ENCODE measurements at regions not wholly inside any gene's neighbourhood (a gene's known extent, or its start where the extent isn't known, plus 50 kb on each side); places are given as distances from the start of the nearest gene placed in this dataset.
"Not testable (repeated sequence)": the region's sequence is repeated elsewhere in the genome, so short reads cannot be mapped to it uniquely, and the experiment has no call there.

- no peak for DNase-seq
Measured at GRCh38 chr1:234956821-234957329, 171.8 kb downstream of the TOMM20 start.

GRCh38 chr1:234955107-234955731, 173.4 kb downstream of the TOMM20 start:
- DNase-seq: no peak

- no peak for DNase-seq
Measured at GRCh38 chr1:234954613-234955012, 174.0 kb downstream of the TOMM20 start.

DNA sequence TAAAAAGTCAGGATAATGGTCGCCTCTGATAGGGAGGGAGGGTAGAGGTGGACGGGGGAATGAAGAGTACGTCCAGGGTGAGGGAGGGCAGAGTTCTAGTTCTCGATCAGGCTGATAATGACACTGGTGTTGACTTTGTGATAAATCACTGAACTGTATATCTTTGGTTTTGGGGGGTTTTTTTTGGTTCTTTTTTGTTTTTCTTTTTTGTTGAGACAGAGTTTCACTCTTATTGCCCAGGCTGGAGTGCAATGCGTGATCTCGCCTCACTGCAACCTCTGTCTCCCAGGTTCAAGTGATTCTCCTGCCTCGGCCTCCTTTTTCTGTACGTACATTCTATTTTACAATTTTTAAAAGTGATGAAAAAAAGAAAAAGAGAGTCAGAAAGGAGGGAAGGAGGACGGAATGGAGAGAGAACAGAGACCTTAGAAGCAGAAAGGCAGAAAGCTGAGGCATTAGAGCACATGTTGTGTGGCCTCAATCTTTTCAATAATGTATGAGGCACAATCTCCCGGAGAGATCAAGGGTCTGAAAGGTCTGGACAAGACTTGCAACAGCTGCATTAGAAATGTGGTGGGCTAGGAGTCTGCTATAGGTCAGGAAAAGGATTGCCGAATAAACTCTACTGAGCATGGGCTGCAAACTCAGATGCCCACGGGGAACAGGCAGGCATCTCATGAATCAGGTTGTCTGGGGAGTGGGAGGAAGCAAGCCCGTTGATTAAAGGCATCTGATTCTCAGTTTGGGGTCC, 174.8 kb downstream of the TOMM20 start:
- DNase-seq: no peak

- DNase-seq: no peak
Measured at GRCh38 chr1:234950598-234950997, 178.0 kb downstream of the TOMM20 start.

- not testable (repeated sequence) for DNase-seq
Measured at GRCh38 chr1:234949528-234949927, 179.1 kb downstream of the TOMM20 start.

DNA sequence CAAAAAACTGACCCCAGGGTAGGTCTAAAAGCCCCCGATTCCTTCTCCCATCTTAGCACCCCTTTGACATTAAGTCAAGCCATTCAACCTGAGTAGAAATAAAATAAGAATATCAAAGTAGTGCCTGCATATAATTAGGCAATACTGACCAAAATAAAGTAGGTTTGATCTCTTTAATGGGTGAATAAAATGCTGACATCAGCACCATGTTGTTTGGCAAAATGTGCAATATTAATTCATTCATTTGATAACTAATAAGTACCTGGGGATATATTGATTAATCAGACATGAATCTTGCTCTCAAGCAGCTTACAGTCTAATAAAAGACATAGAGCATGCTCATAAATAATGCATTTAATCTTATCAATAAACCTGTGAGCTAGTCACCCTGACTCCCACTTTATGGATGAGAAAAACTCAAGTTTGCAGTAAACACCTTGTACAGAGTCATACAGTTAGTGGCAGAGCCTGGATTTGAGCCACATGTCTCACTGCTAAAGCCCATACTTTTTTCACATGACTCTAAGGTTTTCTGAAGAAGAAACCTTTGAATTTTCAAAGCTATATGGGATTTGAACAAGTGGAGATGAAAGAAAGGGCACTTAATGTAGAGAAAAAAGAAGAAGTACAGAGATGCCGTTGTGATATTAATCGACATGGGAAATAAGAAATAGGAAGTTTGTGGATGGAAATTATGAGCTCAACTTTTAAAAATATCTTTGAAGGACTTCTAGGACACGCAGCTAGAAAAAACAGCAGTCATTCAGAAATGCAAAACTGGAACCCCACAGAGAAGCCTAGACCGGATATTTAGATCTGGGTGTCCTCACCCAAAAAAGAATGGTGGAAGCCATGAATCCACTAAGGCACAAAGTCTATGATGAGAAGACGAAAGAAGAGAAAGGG, 183.9 kb downstream of the TOMM20 start:
- DNase-seq: no peak

GRCh38 chr1:234943836-234944402, 184.7 kb downstream of the TOMM20 start:
- DNase-seq: no peak

GRCh38 chr1:234942879-234943506, 185.6 kb downstream of the TOMM20 start:
- no peak for DNase-seq

DNA sequence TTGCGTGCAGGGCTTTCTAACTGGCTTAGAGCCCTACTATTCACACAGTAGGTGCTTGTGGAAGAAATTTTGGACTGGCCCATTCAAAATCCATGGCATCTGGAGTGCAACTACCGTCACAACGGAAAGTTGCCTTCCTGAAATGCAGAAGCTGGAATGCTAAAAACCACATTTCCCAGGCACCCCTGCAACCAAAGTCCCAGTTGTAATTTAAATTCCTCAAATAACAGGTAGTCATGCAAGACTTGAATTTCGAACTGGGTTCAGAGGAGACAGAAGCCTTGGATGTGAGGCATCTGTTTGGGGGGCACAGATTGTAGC, 186.7 kb downstream of the TOMM20 start:
- no peak for DNase-seq

DNA sequence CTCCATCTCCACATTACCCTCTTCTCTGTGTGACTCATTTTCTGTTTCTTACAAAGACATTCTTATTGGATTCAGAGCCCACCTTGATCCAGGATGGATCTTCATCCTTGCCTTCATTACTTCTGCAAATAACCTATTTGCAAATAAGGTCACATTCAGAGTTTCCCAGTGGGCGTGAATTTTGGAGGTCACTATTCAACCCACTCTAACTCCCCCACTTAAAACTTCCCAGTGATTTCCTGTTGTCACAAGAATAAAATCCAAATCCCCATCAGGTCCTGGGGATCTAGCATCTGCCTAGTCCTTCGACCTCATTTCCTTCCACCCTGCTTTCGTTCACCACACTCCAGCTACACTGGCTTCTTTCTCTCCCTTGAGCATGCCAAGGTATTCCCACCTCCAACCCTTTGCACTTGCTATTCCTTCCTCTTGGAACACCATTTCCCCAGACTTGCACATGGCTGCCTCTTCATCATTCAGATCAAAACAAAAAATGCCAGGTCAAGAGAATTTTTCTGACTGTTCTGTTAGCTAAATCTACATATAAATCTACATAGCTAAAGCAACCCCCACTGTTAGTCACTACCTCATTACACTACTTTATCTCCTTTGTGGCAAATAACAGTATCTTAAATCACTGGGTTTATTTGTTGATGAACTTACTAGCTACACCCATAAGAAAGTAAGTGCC, 187.2 kb downstream of the TOMM20 start:
- no peak for DNase-seq

DNA sequence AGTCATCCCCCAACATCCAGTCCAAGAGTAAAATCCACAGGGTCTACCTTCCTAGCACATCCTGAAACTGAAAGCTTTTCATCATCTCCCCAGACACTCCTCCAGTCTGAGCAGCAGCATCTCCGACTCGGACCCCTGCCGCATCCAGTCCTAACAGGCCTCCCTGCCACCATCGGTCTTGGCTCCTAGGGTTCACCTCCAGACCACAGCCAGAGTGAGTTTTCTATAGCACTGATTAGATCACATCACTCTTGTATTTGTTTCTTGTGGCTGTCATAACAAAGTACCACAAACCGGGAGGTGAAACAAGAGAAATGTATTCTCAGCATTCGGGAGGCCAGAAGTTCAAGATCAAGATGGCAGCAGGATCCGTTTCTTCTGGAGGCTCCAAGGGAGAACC, 187.8 kb downstream of the TOMM20 start:
- DNase-seq: no peak

- no peak for DNase-seq
Measured at GRCh38 chr1:234938924-234939323, 189.7 kb downstream of the TOMM20 start.

DNA sequence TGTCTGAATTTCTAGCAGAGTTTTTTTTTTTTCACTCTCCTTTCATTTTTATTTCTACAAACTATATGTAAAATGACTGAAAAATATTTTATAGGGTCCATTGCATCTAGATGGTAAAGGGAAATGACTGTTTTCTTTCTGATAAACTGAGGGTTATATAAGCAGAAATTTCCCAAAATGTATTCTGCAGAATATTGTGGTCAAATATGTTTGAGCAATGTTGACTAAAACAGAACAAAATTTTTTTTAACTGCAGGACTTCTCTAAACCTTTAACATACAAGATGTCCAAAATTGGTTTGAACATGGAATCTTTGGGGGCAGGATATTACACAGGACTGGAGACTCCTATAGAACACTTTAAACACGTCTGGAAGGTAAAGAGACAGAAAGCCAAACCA, 190.5 kb downstream of the TOMM20 start:
- DNase-seq: no peak

DNA sequence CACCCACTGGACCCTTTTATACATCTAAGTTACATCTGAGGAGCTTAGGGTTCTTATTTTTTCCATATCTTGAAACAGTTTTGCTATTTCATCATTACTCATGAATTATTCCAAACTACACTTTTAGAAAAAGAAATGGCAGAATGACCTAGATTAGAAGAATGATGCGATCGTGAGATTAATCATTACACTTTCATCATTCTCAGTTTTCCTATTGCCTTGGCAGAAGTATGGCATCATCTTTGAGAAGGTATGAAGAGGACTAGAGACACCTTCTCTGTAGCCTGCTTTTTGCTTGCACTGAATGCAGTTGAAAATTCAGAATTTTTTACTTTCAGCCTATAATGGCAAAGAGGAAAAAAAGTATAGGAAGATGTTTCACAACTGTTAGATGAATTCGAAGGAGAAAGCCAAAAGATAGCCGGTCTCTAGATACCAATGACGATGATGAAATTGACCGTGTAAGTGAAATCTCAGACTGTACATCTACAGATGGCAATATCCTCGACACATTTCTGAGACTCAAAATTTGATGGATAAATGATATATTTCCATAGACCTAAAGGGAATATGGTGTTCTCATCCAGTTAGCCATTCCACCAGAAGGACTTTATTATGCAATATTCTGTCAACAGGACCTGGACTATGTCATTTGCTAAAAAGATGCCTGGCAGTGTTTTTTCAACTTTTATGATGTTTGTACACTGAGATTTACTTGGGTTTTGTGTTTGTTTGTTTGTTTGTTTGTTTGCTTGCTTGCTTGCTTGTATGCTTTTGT, 191.8 kb downstream of the TOMM20 start:
- no peak for DNase-seq

DNA sequence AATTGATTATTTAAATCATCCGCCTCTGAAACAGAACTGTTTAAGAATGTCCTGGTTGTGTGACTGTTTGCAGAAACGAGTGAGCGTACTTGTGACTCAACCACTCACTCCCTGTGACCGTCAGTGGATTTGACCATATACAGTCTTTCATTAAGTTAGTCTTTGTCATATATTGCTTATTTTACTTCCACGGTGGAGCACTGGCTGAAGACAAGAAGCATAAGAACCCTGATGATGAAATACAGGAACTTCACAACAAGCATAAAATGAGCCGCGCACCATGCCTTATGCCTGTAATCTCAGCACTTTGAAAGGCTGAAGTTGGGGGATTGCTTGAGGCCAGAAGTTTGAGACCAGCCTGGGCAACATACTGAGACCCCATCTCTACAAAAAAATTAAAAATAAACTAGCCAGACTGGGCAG, 194.0 kb downstream of the TOMM20 start:
- DNase-seq: no peak

GRCh38 chr1:234933475-234933874, 195.2 kb downstream of the TOMM20 start:
- no peak for DNase-seq

GRCh38 chr1:234932511-234933430, 195.9 kb downstream of the TOMM20 start:
- no peak for DNase-seq

DNA sequence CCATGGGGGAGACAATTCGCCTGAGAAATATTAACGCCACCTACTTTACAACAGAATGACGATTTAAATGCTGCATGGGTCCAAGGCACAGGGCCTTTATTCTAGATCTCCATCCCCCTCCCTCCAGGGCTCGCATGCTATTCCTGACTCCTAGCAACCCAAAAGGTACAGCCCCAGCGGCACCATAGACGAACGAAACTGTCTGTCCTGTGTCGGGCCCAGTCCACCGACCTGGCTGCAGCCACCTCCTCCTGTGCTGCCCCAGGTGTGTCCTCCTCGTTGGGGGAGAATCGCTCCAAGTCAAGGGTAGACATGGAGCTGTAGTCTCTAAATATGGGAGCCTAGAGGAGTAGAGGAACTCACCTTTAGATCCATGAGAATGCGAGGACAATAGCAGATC, 196.5 kb downstream of the TOMM20 start:
- no peak for DNase-seq

- DNase-seq: no peak
Measured at GRCh38 chr1:234931404-234931973, 197.1 kb downstream of the TOMM20 start.
